Tibial nerve (tissue), 4 donors: ENCODE measurements at regions not wholly inside any gene's neighbourhood (a gene's known extent, or its start where the extent isn't known, plus 50 kb on each side); places are given as distances from the start of the nearest gene placed in this dataset.

Source experiments
- DNase-seq, 2 donors: peaks; one replicate each; pipeline ENCODE4 v3.0.0-alpha.2; 2019; ENCODE audit warnings: low spot score in 2 of 2
- H3K27ac ChIP-seq, 4 donors: fragments of 200-600 bp; sonication (generic) in 3 of 4; one replicate each; pipeline ENCODE4 v1.5.1; 2017 to 2019; ENCODE audit warnings: mild to moderate bottlenecking in 1 of 4
- H3K27me3 ChIP-seq, 2 donors: fragments of 200-600 bp; sonication (generic) in 1 of 2; one replicate each; pipeline versions ENCODE4 v1.5.1 to v1.6.0; 2017 to 2019
- H3K36me3 ChIP-seq, 3 donors: fragments of 200-600 bp; sonication (generic); one replicate each; pipeline ENCODE4 v1.5.1; 2018 to 2019
- H3K4me1 ChIP-seq, 4 donors: fragments of 200-600 bp; sonication (generic) in 3 of 4; one replicate each; pipeline ENCODE4 v1.5.1; 2017 to 2019
- H3K4me3 ChIP-seq, 4 donors: fragments of 200-600 bp; sonication (generic) in 3 of 4; one replicate each; pipeline ENCODE4 v1.5.1; 2017 to 2019; ENCODE audit warnings: mild to moderate bottlenecking in 1 of 4, moderate library complexity in 1 of 4
- H3K9me3 ChIP-seq, 4 donors: fragments of 200-600 bp; sonication (generic) in 3 of 4; one replicate each; pipeline ENCODE4 v1.5.1; 2017 to 2019
- EP300 ChIP-seq, 2 donors: sonication (generic); formaldehyde crosslinking; IDR thresholded peaks; one replicate each; pipeline ENCODE4 v1.6.1; 2017; ENCODE audit warnings: antibody characterized with exemption in 2 of 2, mild to moderate bottlenecking in 1 of 2
- POLR2A ChIP-seq, 2 donors: fragments of 450-650 bp; IDR thresholded peaks; one replicate each; pipeline ENCODE4 v1.6.1; 2017; ENCODE audit warnings: antibody characterized with exemption in 2 of 2, mild to moderate bottlenecking in 2 of 2, moderate library complexity in 2 of 2
- WGBS, 2 donors: methylation state at CpG; one replicate each; pipeline ENCODE4 v1.1.5; 2018; 5-methylcytosine and 5-hydroxymethylcytosine counted together
- TF ChIP-seq, protein P1 (sequence below), 5 experiments: fragments of 200-600 bp in 3 of 5; fragments of 450-650 bp in 2 of 5; sonication (generic) in 3 of 5; IDR thresholded peaks; one replicate each; pipeline ENCODE4 v1.5.1; 2016 to 2019; ENCODE audit warnings: antibody characterized with exemption in 5 of 5, mild to moderate bottlenecking in 3 of 5, moderate library complexity in 2 of 5

DNA sequence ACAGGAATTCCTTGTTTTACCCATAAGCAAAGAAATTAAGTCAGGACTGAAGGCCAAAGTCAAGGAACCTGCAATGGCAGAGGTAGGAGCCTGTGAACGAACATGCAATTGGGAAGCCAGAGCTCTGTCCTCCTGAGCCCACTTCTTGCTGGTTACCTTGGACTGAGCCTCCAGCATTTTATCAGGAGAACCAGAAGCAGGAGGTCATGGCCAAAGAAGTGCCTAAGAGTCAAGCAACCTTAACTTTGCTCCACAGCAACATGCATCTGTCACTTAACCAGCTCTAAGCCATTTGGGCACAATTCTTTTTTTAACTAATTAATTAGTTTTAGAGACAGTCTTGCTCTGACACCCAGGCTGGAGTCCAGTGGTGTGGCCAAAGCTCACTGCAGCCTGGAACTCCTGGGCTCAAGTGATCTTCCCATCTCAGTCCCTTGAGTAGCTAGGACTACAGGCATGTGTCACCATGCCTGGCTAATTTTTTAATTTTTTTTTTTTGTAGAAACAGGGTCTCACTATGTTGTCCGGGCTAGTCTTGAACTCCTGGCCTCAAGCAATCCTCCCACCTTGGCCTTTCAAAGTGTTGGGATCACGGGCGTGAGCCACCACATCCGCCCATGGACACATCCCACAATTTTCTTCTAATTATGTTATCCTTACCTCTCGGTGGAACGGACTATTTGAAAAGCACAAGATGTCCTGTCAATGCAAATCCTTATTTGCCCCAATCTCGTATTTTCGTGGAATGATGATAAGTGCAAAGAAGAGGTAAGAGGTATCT is 334.2 kb downstream of the CD83 start:
- TF ChIP-seq EP300 (IDR thresholded peaks at IDR 0.05) = no peak
- no peak for TF ChIP-seq POLR2A (IDR thresholded peaks at IDR 0.05)
- TF ChIP-seq, protein P1, sequence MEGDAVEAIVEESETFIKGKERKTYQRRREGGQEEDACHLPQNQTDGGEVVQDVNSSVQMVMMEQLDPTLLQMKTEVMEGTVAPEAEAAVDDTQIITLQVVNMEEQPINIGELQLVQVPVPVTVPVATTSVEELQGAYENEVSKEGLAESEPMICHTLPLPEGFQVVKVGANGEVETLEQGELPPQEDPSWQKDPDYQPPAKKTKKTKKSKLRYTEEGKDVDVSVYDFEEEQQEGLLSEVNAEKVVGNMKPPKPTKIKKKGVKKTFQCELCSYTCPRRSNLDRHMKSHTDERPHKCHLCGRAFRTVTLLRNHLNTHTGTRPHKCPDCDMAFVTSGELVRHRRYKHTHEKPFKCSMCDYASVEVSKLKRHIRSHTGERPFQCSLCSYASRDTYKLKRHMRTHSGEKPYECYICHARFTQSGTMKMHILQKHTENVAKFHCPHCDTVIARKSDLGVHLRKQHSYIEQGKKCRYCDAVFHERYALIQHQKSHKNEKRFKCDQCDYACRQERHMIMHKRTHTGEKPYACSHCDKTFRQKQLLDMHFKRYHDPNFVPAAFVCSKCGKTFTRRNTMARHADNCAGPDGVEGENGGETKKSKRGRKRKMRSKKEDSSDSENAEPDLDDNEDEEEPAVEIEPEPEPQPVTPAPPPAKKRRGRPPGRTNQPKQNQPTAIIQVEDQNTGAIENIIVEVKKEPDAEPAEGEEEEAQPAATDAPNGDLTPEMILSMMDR (IDR thresholded peaks at IDR 0.05) = no peak
- no peak overlapping the region for H3K4me3 ChIP-seq
- no peak for DNase-seq
- no peaks in the 10 kb centered on the region for H3K36me3 ChIP-seq
- H3K27me3 ChIP-seq = no peaks in the 10 kb centered on the region
- 95% methylated on average over 9 of the region's 9 CpGs for WGBS, 2 donors
- no peak overlapping the region for H3K27ac ChIP-seq
- peaks cover 0 to 30% (median 8%) of the 10 kb centered on the region in 4 donors for H3K4me1 ChIP-seq
- H3K9me3 ChIP-seq = peaks cover 0 to 5% (median 2%) of the 10 kb centered on the region in 4 donors

DNA sequence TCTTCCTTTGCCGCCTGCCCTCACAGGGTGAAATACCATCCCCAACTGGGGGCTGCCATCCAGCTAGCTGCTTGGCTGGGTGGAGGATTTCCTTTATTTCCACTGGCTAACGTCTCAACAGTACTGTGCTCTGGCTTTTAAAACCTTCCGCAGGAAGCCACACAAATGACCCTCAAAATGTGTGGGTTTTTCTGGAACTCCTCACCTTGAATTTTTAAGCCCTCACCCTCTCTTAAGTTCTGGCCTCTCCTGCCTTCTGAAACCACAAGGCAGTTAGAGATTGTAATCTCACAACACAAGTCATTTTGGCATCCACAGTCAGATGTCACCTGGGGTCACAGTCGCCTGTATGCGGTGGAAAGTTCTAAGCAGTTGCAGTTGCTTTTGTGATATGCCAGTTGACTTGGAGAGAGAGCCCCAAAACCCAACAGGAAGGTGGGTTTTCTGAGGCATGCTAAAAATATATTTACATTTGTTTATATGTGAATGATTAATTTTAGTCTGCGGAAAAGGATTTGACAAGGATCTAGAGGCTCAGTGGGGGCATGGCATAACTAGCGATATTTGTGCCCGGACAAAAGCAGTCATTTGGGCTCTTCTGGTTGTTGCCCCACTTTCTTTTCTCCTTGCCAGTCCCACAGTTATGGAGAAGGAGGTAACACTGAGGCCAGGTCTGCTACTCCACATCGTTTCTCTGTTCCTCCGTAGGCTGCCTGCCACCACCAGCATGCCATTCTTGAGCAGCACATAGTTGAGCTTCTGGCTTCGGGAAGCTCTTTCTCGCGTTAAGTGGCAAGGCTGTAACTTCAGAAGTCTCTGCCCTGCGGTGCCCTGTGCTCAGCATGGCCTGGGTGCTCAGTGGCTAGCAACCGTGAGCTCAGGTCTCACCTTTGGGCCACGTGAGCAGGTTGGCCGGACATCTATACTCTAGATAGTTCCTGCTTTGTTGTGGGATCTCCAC is 335.3 kb downstream of the CD83 start:
- Histone ChIP-seq H3K9me3 (peaks cover 0 to 3% (median under 1%) of the 10 kb centered on the region in 4 donors), H3K36me3 (no peaks in the 10 kb centered on the region), H3K27ac (no peak overlapping the region), H3K4me3 (no peak overlapping the region), H3K27me3 (no peaks in the 10 kb centered on the region), H3K4me1 (peaks cover 0 to 36% (median 8%) of the 10 kb centered on the region in 4 donors)
- TF ChIP-seq EP300 (IDR thresholded peaks at IDR 0.05) (no peak), POLR2A (IDR thresholded peaks at IDR 0.05) (no peak)
- TF ChIP-seq, protein P1 (IDR thresholded peaks at IDR 0.05) = no peak
- no peak for DNase-seq
- 73 to 84% methylated on average over 17 of the region's 17 CpGs for WGBS, 2 donors

DNA sequence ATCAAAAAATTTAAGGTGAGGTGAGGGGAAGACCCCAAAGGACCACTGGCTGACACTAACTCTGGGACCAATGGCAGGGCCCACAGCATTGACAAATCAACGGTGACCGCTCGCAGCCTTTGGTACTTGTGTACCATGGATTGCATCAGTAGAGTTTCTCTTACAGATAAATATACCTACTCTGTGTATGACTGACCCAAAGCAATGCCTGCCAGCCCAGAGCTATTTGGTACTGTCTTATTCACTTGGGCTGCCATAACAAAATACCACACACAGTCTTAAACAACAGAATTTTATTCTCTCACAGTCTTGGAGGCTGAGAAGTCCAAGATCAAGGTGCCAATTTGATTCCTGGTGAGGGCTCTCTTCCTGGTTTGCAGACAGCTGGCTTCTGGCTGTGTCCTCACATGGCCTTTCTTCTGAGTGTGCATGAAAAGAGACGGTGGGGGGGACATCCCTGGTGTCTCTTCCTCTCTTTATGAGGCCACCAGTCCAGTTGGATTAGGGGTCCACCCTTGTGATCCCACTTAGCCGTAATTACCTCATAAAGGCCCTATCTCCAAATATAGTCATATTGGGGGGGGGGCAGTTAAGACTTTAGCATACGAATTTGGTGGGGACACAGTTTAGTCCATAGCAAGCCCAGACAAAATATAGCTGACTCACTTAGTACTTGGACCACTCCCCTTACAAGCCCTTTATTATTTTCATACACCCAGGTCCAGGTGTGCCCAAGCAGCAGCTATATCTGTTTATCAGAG is 336.3 kb downstream of the CD83 start:
- H3K27me3 ChIP-seq = no peaks in the 10 kb centered on the region
- no peaks in the 10 kb centered on the region for H3K36me3 ChIP-seq
- peaks cover 0 to 36% (median 8%) of the 10 kb centered on the region in 4 donors for H3K4me1 ChIP-seq
- H3K9me3 ChIP-seq = no peaks in the 10 kb centered on the region
- WGBS, 2 donors = 88 to 91% methylated on average over 6 of the region's 6 CpGs
- no peak overlapping the region for H3K4me3 ChIP-seq
- no peak overlapping the region for H3K27ac ChIP-seq
- no peak for DNase-seq
- no peak for TF ChIP-seq EP300 (IDR thresholded peaks at IDR 0.05)

DNA sequence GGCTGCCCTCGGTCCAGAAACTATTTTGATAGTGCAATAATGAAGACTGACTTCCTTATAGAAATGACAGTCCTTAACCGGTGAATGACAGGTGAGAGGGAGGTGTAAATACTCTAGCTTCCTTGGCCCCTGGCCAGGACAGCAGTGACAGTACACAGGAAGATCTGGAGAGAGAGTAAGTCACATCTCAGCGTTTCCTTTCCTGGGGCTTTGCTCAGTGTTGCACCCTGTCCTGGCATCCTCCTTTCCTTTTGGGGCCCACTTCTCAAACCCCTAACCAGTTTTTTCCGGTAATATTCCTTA is 336.9 kb downstream of the CD83 start:
- TF ChIP-seq POLR2A (IDR thresholded peaks at IDR 0.05) (no peak), EP300 (IDR thresholded peaks at IDR 0.05) (no peak)
- TF ChIP-seq, protein P1 (IDR thresholded peaks at IDR 0.05) = no peak
- no peaks in the 10 kb centered on the region for H3K27me3 ChIP-seq
- H3K9me3 ChIP-seq = no peaks in the 10 kb centered on the region
- no peak overlapping the region for H3K4me3 ChIP-seq
- no peaks in the 10 kb centered on the region for H3K36me3 ChIP-seq
- no peak for DNase-seq
- no peak overlapping the region for H3K27ac ChIP-seq
- WGBS, 2 donors = 76 to 84% methylated on average over 4 of the region's 4 CpGs
- peaks cover 0 to 36% (median 8%) of the 10 kb centered on the region in 4 donors for H3K4me1 ChIP-seq

DNA sequence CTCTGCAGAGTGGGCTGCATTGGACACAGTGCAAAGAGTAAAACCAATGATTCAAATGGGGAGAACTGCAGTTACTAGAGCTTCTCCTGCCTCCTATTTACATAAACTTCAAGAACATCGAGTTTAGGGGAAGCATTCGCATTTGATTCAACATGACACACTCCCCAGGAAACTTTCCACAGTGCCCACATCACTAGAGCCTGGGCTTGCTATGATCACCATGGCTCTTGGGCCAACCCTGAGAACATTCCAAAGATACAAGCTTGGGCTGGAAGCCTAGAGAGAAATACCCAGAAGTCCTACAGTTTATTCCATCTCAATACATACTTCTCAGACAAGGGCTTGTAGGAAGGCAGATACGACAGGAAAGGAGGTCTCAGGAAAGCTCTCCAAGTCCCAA is 337.9 kb downstream of the CD83 start:
- TF ChIP-seq EP300 (IDR thresholded peaks at IDR 0.05) (no peak), POLR2A (IDR thresholded peaks at IDR 0.05) (no peak)
- TF ChIP-seq, protein P1 (IDR thresholded peaks at IDR 0.05) = no peak
- Histone ChIP-seq H3K27ac (peak overlapping the region in 1 of 4 donors; percentile 11), H3K9me3 (no peaks in the 10 kb centered on the region), H3K4me3 (no peak overlapping the region), H3K4me1 (peaks cover 0 to 28% (median 4%) of the 10 kb centered on the region in 4 donors), H3K36me3 (no peaks in the 10 kb centered on the region), H3K27me3 (no peaks in the 10 kb centered on the region)
- DNase-seq = no peak
- 74 to 81% methylated on average over 3 of the region's 3 CpGs for WGBS, 2 donors
